ENCODE measurements at regions not wholly inside any gene's neighbourhood (a gene's known extent, or its start where the extent isn't known, plus 50 kb on each side); places are given as distances from the start of the nearest gene placed in this dataset.

DNA sequence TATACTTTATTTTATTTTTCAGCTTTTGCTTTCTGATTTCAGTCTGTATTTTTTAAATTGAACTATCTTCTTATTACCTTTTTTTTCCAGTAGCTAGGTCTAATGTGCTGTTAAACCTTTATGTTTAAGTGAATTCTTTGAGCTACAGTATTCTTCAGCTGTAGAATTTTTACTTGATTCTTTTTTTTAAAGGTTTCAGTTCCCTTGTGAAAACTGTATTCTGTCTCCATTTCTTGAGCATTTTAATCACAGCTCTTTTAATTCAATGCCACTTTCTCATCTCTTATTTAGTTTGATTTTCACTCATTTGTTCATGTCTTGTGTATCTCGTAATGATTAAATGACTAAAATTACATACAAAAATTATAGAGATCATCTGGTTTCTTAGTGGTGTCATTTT lies 233.8 kb downstream of the MTRR start:
- Histone ChIP-seq H3K4me3 (replicated peaks in 1 of 3; ENCODE audit: insufficient read depth in 1 of 3, low read depth in 2 of 3, low read length in 3 of 3) (no peak overlapping the region), H3K79me2 (ENCODE audit: insufficient read depth, low read length) (no peaks in the 10 kb centered on the region), H4K20me1 (ENCODE audit: insufficient read depth, low read length) (no peaks in the 10 kb centered on the region), H3K4me1 (ENCODE audit: insufficient read depth, low read length) (no peaks in the 10 kb centered on the region), H3K27ac (ENCODE audit: extremely low read length, insufficient read depth, low read length) (no peak overlapping the region), H3K36me3 (replicated peaks in 1 of 2; ENCODE audit: control insufficient read depth in 1 of 2, insufficient read depth in 2 of 2, low read length in 2 of 2) (no peaks in the 10 kb centered on the region), H3K4me2 (ENCODE audit: low read depth, low read length) (no peak overlapping the region), H2AFZ (ENCODE audit: low read length) (no peak overlapping the region), H3K9ac (ENCODE audit: insufficient read depth, low read depth, low read length) (no peak overlapping the region), H3K27me3 (ENCODE audit: control insufficient read depth in 1 of 2, insufficient read depth in 2 of 2, low read length in 2 of 2) (no peaks in the 10 kb centered on the region; a peak in 1 of 5 replicates), H3K9me3 (ENCODE audit: low read length) (no peaks in the 10 kb centered on the region)
- in situ Hi-C loops (cut with HindIII; ENCODE audit: extremely low pct_ligation_motif_present, low pct_unique_long_range_greater_than_20kb), result no loop called here
- TF ChIP-seq FLYWCH1 (CRISPR knock-in tag; IDR thresholded peaks at IDR 0.05) (no peak), ZSCAN21 (CRISPR knock-in tag; IDR thresholded peaks at IDR 0.05; ENCODE audit: borderline replicate concordance) (no peak), ZNF788 (CRISPR knock-in tag; IDR thresholded peaks at IDR 0.05; ENCODE audit: borderline replicate concordance) (no peak), ZNF607 (CRISPR knock-in tag; IDR thresholded peaks at IDR 0.05; ENCODE audit: borderline replicate concordance) (no peak)
- TF ChIP-seq, protein P1, sequence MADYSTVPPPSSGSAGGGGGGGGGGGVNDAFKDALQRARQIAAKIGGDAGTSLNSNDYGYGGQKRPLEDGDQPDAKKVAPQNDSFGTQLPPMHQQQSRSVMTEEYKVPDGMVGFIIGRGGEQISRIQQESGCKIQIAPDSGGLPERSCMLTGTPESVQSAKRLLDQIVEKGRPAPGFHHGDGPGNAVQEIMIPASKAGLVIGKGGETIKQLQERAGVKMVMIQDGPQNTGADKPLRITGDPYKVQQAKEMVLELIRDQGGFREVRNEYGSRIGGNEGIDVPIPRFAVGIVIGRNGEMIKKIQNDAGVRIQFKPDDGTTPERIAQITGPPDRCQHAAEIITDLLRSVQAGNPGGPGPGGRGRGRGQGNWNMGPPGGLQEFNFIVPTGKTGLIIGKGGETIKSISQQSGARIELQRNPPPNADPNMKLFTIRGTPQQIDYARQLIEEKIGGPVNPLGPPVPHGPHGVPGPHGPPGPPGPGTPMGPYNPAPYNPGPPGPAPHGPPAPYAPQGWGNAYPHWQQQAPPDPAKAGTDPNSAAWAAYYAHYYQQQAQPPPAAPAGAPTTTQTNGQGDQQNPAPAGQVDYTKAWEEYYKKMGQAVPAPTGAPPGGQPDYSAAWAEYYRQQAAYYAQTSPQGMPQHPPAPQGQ (CRISPR knock-in tag; IDR thresholded peaks at IDR 0.05; ENCODE audit: borderline replicate concordance), result no peak
- TF ChIP-seq, protein P2, sequence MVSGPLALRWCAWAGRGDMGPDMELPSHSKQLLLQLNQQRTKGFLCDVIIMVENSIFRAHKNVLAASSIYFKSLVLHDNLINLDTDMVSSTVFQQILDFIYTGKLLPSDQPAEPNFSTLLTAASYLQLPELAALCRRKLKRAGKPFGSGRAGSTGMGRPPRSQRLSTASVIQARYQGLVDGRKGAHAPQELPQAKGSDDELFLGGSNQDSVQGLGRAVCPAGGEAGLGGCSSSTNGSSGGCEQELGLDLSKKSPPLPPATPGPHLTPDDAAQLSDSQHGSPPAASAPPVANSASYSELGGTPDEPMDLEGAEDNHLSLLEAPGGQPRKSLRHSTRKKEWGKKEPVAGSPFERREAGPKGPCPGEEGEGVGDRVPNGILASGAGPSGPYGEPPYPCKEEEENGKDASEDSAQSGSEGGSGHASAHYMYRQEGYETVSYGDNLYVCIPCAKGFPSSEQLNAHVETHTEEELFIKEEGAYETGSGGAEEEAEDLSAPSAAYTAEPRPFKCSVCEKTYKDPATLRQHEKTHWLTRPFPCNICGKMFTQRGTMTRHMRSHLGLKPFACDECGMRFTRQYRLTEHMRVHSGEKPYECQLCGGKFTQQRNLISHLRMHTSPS (CRISPR knock-in tag; IDR thresholded peaks at IDR 0.05; ENCODE audit: low read depth), result no peak
- intact Hi-C loops (cut with micrococcal nuclease; ENCODE audit: unreplicated experiment), result no loop called here
- no TSS peak for BruUV-seq (replicated peaks)
- CTCF ChIA-PET (ENCODE audit: low intra/inter-chr PET ratio, low total read pairs), result no interaction called here
- ATAC-seq (no peak), FAIRE-seq (no peak), DNase-seq (ENCODE audit: low spot score) (no peak)
- POLR2A ChIA-PET, result no interaction called here
- 0% methylated on average over 1 of the region's 1 CpG for WGBS (ENCODE audit: low lambda C conversion rate)
